HG03521 (cell line): ENCODE measurements at regions not wholly inside any gene's neighbourhood (a gene's known extent, or its start where the extent isn't known, plus 50 kb on each side); places are given as distances from the start of the nearest gene placed in this dataset.

ENCODE experiments used
- ATAC-seq: cut with Tn5 transposase; IDR thresholded peaks from one replicate; pipeline ENCODE4 v1.9.1; 2021; ENCODE audit warnings: mild to moderate bottlenecking, moderate library complexity; ENCODE audit not compliant: unreplicated experiment

DNA sequence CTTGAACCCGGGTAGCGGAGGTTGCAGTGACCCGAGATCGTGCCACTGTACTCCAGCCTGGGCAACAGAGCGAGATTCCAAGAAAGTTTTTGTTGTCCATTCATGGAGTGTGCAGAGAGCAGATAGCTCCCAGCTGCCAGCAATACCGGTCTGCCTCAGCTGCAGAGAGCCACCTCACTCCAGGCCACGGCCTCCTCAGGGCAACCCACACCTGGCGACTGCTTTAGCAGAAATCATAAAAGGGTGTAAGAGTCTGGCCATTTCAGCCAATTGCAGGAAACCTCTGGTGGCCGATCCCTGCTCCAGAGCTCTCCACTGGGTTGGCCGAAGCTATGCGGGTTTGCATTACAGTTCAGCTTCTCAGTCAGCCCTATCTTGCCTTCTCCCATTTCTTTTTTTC lies 227.4 kb upstream of the BCOR start:
- ATAC-seq = no peak

DNA sequence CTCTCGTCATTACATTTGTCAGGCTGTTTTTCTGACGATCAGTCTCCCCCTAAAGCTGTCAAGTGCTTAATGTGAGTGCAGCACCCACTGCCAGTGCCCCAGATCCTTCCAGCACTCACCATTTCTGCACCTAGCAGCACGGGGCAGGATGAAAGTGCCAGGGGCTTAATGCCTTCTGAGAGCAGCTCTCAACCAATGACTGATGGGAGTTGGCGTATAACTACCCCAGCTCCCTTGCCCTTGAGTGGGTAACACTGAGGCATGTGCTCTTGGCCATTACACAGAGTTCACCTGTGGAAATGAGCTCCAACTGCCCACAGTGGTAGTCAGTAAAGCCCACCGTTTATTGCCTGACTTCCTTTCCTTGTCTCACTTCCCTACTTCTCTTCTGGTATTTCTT lies 226.2 kb upstream of the BCOR start:
- no peak for ATAC-seq

DNA sequence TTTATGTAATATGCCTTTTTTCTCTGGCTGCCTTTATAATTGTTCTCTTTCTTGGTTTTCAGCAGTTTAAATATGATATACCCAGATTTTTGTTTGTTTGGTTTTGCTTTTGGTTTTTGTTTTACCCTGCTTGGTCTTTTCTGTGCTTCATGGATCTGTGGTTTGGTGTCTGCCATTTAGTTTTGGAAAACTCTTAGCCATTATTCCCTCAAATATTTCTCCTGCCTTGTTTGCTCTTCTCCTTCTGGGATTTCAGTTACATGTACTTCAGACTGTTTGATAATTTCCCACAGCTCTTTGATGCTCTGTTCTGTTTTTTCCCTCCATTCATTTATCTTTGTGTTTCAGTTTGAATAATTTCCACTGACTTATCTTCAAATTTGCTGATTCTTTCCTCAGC lies 223.1 kb upstream of the BCOR start:
- no peak for ATAC-seq

DNA sequence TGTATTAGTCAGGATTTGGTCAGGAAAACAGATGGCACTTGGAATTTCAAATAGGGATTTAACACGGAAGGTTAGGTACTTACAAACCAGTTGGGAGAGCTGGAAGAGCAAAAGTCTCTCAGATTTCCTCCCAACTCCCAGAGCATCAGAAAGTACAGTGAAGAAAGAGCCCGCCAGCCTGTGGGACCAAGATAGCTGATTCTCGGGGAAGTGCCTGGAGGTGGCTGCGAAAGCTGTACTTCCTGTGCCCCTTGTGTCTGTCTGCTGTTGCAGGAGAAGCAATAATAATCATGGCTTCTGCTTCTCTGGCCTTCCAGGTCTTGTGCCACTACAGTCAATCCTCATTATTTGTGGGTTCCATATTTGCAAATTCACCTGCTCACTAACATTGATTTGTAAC lies 221.0 kb upstream of the BCOR start:
- ATAC-seq = no peak

DNA sequence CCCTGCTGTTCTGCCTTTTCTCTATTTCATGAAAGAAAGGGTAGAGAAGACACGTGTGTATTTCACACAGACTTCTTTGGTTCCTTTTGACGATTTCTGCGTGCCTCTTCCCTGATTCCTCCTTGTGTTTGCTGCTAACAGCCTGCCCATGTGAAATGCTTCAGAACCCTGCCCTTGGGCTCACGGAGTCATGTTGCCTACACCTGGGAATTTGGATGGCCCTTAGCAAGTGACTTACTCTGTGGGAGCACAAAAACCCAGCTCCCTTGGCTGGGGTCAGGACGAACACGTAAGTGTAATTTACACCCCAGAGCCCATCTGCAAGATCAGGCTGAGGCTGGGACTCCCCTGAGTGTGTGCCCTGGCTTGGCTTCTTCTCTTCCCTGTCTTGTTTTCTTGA lies 220.3 kb upstream of the BCOR start:
- ATAC-seq = no peak

DNA sequence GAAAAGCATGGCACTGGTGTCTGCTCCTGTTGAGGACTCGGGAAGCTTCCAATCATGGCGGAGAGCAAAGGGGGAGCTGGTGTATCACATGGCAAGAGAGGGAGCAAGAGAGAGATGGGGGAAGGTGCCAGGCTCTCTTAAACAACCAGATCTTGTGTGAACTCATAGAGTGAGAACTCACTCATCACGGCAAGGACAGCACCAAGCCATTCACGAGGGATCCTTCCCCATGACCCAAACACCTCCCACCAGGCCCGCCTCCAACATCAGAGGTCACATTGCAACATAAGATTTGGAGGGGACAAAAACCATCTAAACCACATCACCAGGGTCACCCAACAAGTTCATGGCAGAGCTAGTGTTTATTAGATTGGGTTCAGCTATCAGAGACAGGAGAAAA lies 218.7 kb upstream of the BCOR start:
- no peak for ATAC-seq

DNA sequence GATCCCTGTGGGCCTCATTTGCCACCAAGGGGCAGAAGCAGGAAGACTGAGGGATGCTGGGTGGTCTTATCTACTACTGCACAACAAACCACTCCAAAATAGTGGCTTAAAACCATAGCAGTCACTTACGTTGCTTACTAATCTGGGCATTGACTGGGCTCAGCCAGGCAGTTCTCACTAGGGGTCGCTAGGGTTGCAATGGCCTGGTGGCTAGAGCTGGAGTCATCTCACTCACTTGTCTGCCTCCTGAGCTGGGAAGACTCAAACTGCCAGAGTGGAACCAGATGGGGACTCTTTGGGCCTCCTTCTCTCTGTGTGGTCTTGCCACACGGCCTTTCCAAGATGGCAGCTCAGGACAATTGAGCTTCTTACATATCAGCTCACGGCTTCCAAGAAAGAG lies 216.3 kb upstream of the BCOR start:
- ATAC-seq = no peak

DNA sequence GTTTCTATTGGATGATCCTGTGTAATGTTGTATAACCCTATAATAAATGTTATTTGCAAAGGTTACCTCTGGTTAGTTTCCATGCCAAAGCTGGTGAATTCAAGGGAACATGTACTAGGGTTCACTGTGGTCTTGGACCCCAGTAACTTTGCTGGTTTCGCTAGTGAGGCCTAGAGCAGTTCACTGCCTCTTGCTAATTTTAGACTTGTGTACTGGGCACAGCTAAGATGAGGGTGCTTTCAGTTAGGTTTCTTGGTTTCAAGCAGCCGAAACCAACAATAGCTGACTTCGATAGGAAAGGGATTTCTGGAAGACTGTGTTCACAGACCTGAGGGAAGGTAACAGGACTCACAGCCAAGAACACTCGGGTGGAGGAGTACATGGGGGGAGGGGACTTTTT lies 215.5 kb upstream of the BCOR start:
- no peak for ATAC-seq

DNA sequence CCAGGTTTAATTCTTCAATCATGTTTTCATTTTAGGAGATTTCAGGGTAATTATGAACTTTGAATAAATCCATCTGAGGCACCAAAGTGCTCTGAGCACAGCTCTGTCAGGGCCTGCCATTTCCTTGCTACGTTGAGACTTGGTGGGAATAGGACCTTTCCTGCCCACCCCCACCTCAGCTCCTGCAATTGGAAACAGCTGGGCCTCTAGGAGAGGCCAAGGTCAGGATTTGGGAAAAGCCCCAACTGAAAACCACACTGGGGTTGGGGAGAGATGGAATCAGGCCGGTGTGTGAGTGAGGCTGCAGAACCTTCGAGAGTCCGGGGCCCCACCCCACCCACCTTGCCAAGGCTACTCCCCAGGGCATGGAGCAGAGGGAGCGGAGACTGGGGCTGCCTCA lies 212.7 kb upstream of the BCOR start:
- no peak for ATAC-seq

DNA sequence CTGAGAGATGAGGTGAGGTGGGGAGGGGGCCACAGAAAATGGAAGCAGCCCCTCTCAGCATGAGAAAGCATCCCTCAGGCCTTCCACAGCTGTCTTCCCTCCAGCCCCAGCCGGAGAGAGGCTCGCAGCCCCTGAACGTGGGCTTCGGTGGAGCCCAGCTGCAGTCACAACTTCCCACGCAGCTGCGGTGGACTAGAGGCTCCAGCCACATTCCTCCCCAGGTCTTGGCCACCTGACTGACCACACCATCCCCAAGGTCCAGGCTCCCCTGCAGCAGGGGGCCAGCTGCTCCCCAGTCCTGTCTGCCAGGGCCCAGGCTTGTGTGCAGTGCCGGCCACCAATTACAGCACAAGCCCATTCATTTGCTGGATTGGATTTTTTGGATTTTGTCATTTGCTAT lies 212.3 kb upstream of the BCOR start:
- no peak for ATAC-seq

DNA sequence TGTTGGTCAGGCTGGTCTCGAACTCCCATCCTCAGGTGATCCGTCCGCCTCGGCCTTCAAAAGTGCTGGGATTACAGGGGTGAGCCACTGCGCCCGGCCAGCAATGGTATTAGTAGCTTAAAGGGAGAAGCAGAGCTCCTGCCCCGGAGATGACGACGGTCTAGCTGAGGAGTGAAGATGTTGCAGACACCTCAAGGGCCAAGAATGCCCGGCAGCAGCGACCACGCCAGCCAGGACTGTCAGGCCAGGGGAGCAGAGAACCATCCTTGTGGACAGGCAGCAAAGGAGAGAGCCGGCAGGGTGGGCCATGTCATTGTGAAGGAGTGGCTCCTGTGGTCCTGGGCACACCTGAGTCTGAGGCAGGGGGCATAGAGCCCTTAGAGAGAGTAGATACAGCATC lies 210.1 kb upstream of the BCOR start:
- no peak for ATAC-seq

DNA sequence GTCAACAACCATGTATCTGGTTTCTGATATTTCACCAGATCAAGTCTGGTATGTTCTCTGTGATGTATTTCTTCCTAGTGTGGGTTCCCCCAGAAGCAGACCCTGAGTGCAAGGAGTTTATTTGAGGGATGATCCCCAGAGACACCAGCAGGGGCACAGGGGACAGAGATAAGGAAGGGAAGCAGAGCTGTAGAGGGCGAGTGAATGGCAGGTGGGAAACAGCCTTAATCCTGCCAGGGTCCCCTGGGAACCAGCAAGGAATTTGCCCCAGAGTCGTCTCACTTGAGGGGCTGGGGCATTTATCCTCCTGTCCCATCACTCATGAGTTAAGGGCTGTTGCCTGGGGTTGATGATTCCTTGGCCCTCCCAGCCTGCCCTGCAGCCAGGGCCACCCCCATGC lies 206.4 kb upstream of the BCOR start:
- ATAC-seq = no peak

DNA sequence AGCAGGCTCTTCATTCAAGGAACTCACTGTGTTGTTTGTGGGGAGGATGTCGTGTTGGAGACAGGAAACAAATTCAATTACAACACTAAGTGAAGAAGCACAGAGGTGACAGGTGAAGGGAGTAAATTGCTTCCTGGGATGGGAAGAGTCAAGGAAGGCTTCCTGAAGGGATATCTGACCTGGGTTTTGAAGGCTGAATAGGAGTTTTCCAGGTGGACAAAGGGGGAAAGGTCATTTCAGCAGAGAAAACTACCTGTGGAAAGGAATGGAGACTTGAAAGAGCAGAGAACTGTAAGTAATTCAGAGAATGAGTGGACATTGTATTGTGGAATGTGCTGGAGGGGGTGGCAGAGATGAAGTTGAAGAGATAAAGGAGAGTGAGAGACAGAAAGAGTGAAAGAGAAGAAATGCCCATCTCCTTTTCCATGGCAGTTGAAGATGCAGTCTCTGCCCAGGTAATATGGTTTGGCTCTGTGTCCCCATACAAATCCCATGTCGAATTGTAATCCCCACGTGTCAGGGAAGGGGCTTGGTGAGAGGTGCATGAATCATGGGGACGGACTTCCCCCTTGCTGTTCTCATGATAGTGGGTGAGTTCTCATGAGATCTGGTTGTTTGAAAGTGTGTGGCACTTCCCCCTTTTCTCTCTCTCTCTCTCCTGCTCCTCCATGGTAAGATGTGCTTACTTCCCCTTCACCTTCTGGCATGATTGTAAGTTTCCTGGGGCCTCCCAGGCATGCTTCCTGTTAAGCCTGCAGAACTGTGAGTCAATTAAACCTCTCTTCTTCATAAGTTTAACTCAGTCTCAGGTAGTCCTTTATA lies 205.7 kb upstream of the BCOR start:
- ATAC-seq = no peak

DNA sequence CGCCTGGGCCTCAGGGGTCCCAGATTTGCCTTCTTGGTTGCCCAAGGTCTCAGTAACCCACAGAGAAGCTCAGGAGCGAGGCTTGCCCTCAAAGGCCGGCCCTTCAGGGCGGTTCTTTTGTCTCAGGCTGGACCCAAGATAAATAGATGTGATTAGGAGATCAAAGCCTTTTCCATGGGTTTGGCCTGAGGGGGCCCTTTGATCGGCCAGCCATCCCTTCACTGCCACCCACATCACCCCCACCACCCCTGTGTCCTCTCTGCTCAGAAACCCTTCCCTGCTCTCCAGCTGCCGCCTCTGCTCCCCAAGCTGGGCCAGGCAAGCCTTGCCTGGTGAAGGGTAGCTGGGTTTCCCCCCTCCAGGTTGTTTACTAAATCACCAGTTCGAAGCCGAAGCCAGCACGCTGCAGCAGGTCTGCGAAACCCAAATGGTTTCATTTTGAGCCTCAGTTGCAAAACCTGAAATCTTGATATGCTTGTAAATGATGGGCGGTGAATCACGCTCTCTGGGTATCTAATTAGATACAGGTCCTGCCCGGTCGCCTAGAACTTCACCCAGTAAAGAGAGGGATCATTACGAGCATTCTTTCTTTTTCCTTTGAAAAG lies 202.6 kb upstream of the BCOR start:
- ATAC-seq = no peak

DNA sequence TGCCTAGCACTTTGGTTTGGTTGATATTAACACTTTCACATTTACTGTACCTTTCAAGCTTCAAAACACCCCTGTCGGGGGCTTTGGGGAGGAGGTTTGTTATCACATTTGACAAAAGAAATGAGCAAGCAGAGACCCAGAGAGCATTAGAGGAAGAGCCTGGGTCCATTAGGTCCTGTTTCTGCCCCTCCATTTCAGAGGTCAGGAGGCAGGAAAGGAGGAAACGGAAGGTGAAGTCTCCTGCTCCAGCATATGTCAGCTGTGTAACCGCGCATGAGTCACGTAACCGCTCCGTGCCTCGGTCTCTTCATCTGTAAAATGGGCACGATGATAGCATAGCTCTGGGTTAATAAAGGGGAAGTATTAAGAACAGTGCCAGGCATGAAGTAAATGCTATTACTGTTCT lies 201.9 kb upstream of the BCOR start:
- ATAC-seq = no peak

DNA sequence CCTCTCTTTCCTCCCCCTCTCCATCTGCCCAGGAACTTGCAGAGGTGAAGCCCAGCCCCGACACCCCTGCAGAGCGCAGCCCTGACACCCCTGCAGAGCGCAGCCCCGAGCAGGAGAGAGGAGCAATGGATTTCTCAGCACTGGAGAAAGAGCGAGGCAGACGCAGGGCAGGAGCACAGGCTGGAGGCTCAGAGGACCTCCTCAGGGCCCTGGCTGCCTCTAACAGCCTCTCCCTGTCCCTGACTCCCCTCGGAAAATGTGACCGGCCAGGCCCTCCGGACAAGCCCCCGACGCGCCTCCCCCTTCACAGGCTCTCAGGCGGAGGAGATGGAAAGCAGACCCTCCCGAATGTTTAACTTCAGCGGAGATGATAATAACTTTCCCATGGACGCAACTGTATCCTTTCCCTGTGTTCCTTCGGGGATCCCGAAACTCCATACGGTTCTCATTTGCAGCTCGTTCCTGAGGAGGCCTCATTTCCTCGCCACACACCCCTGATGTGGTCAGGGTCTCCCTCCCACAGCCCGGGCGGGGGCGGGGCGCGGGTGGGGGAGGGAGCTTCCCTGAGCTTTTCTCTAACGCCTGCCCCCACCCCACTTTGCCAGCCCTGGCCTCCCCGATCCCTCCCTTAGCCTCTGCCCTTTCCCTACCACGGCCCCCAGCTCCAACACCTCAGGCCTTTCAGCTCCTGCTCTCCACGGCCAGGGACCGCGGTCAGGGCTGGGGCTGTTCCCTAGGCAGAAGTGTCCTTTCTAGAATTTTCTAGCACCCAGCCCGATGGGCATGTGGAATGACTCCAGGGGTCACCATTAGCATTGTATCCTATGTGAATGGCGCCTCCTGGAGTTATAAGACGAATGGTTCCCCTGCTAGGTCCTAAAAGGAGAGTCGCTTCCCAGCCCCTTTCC lies 201.1 kb upstream of the BCOR start:
- no peak for ATAC-seq

DNA sequence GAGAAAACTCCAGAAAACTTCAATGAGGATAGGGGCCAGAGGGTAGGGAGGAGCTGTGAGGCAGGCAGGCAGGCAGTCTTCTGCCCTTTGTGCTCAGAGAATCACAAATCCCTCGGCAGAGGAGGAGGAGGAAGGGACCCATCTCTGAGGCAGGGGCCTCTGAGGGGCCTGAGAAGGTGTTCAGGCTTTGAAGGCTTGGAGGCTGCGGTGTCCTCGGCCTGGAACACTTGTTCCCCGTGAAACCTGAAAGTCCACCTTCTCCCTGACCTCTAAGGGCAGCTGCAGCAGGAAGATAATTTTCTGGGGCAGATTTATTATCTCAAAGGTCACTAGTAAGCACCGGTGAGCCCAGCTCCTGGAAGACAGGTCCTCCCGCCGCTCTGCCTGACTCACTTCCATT lies 200.3 kb upstream of the BCOR start:
- no peak for ATAC-seq

DNA sequence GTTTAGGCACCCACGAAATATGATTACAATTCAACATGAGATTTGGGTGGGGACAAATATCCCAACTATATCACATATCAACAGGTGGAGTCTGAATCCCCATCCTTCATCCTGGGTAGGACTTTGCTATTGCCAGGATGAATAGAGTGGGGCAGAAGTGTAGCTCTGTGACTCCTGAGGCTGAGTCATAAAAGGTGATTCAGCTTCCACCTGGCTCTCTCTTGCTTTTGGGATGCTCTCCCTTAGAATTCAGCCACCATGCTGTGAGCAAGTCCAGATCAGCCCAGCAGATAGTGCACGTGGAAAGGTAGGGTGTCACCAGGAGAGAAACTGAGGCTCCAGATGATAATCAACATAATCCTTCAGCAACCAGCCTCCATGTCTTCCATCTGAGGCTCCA lies 193.8 kb upstream of the BCOR start:
- no peak for ATAC-seq

DNA sequence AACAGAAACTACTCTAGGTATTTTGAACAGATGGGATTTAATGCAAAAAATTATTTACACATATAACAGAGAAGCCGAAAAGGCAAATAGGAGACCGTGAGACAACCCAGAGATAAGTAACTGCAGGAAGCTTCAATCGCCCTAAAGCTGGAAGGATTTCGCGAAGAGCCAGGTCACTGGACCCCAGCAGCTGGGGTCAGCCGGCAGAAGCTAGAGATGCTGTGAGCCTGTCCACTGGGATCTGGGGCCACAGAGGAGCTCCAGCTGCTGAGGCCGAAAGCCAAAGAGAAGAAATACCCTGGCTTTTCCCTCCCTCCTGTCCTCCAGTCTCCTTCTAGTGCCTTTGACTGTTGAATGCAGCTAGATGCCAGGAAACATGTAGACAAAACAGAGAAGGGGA lies 192.8 kb upstream of the BCOR start:
- no peak for ATAC-seq

DNA sequence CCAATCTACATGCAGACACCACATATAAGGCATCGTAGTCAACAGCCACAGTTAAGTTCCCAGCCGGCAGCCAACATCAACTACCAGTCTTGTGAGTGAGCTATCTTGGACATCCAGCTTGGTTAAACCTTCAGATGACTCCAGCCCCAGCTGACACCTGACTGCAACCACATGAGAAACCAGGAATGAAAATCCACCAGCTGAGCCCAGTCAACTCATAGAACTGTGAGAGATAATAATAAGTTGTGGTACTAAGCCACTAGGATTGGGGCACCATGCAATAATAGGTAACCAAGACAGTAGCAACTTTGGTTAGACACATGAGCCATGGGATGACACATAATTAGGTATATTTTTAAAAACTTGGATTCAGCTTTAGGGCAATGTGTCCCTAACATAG lies 188.1 kb upstream of the BCOR start:
- no peak for ATAC-seq

DNA sequence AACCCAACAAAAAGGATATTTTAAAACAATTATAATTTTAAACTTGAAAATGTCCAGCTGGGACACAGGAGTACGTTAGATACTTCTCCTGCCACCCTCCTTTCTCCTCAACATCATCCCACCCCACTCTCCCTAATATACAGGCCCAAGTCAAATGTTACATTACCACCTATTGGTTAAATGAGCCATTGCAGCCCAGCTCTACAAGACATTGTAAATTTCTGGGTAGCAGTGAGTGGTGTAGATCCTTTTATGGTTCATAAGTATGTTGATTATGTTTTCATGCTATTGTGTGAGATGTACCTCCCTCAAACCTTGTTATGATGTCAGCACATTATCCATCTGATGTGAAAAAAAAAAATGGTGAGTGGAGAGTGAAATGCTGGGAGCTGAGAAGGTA lies 187.1 kb upstream of the BCOR start:
- ATAC-seq = no peak

DNA sequence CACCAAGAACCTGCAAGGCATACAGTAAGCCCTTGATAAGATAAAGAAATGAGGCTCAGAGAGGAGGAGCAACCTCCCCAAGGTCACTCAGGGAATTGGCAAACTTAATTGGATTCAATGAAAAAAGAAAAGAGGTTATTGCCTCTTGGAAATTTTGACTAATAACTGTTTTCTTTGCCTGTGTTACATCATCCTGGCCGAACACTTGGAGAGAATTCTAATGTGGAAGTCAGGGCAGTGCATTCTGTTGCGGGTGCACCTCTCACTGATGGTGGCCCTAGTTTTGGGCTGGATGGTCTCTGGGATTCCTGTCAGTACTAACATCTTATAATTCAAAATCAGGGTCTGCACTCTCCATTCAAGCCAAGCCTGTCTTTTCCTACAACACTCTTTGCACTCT lies 186.2 kb upstream of the BCOR start:
- ATAC-seq = no peak
